ENCODE measurements at regions not wholly inside any gene's neighbourhood (a gene's known extent, or its start where the extent isn't known, plus 50 kb on each side); places are given as distances from the start of the nearest gene placed in this dataset.

DNA sequence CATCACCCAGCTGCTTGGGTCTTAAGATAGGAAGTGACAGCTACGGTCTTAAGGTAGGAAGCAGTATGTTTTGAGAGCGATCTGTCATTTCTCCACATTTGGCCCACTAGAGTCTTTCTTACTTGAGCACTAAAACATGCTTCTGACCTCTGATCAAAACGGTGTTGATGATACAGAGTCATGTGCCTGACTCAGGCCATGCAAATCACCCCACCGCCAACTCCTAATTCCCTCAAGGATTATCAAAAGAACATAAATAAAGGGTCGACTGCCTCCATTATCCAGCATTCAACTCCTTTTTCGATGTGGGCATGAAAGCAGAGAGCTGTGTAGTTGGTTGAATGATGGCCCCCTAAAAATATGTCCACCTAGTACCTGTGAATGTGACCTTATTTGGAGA is 201.7 kb upstream of the PROK2 start:
- no peak overlapping the region for H2BK5ac ChIP-seq (ENCODE audit: low read depth, low read length)
- H3K79me2 ChIP-seq (ENCODE audit: control insufficient read depth in 1 of 2, insufficient read depth in 2 of 2, low read length in 2 of 2), result no peaks in the 10 kb centered on the region
- no peak overlapping the region for H3K4me2 ChIP-seq (ENCODE audit: insufficient read depth in 1 of 2, low read depth in 2 of 2, low read length in 2 of 2)
- no peak overlapping the region for H3K4me3 ChIP-seq (ENCODE audit: extremely low read depth in 1 of 4, insufficient read depth in 2 of 4, low read depth in 3 of 4, low read length in 4 of 4)
- POLR2A ChIA-PET (ENCODE audit: partially characterized antibody), result no interaction called here
- no peak overlapping the region for H2AFZ ChIP-seq (ENCODE audit: low read length)
- H3K18ac ChIP-seq (ENCODE audit: extremely low read depth, low read length), result no peak overlapping the region
- no peak overlapping the region for H2BK12ac ChIP-seq (ENCODE audit: low read depth, low read length)
- no peak overlapping the region for H3K27ac ChIP-seq (ENCODE audit: low read depth, low read length)
- H3K79me1 ChIP-seq (ENCODE audit: low read depth, low read length), result no peaks in the 10 kb centered on the region
- no peak overlapping the region for H2BK20ac ChIP-seq (ENCODE audit: low read length)
- H4K91ac ChIP-seq (replicated peaks; ENCODE audit: insufficient read length, low read length), result no peak overlapping the region
- no peak for FAIRE-seq
- no peak overlapping the region for H2BK120ac ChIP-seq (replicated peaks; ENCODE audit: low read depth, low read length)
- no peak overlapping the region for H3K9ac ChIP-seq (replicated peaks in 1 of 4; ENCODE audit: extremely low read depth in 1 of 4, low read depth in 3 of 4, low read length in 3 of 4)
- no peak for DNase-seq (ENCODE audit: low read depth in 1 of 2, low spot score in 2 of 2)
- no peak overlapping the region for H2AK5ac ChIP-seq (ENCODE audit: low read depth, low read length)
- no peak overlapping the region for H4K5ac ChIP-seq (ENCODE audit: insufficient read length, low read depth, low read length)
- no peaks in the 10 kb centered on the region for H3K36me3 ChIP-seq (ENCODE audit: control insufficient read depth in 2 of 4, insufficient read depth in 4 of 4, low read length in 3 of 4)
- H3K4me1 ChIP-seq (replicated peaks in 1 of 4; ENCODE audit: control insufficient read depth in 3 of 4, insufficient read depth in 4 of 4, low read length in 3 of 4), result no peaks in the 10 kb centered on the region
- H4K8ac ChIP-seq (ENCODE audit: extremely low read depth, insufficient read depth, low read length), result no peak overlapping the region
- H3K4ac ChIP-seq (replicated peaks; ENCODE audit: insufficient read length, low read depth, low read length), result no peak overlapping the region
- no peaks in the 10 kb centered on the region for H4K20me1 ChIP-seq (replicated peaks in 1 of 2; ENCODE audit: control insufficient read depth in 1 of 2, insufficient read depth in 2 of 2, low read length in 2 of 2)
- CTCF ChIA-PET (ENCODE audit: partially characterized antibody), result interaction anchor here (0.6 to 2.5 kb wide), 13 partner anchors 9 to 820 kb away, joined by 3 to 9 read pairs (median 4); no protein-coding TSS in a partner anchor
- H3K27me3 ChIP-seq (replicated peaks in 1 of 4; ENCODE audit: control insufficient read depth in 3 of 4, extremely low read depth in 1 of 4, insufficient read depth in 3 of 4, low read length in 3 of 4), result no peaks in the 10 kb centered on the region
- no peak overlapping the region for H2BK15ac ChIP-seq (ENCODE audit: low read length)
- H3K9me3 ChIP-seq (ENCODE audit: insufficient read depth in 2 of 2, low read depth in 1 of 2, low read length in 1 of 2), result 0 out of 4 replicates have a peak, but pooled peaks cover 0 to 2% of the 10 kb centered on the region in 2 experiments
- WGBS, 2 experiments (ENCODE audit: extremely low coverage in 1 of 2, insufficient coverage in 1 of 2, insufficient read length in 1 of 2, insufficient replicate concordance in 2 of 2, low coverage in 1 of 2, low lambda C conversion rate in 2 of 2, missing lambda C conversion rate in 1 of 2), result 85% methylated on average over 6 of the region's 6 CpGs; no CpG with 5 or more reads in 1 of the 2 experiments
- TF ChIP-seq NRF1 (IDR thresholded peaks at IDR 0.05; ENCODE audit: low read depth, low read length), result no peak
- no peak for TF ChIP-seq POLR2AphosphoS5 (IDR thresholded peaks at IDR 0.05; ENCODE audit: low read depth, low read length)
- TF ChIP-seq JUND (IDR thresholded peaks at IDR 0.05; ENCODE audit: low read length), result no peak
- TF ChIP-seq YY1 (IDR thresholded peaks at IDR 0.05; ENCODE audit: low read depth, low read length), result no peak
- no peak overlapping the region for H3K23ac ChIP-seq (ENCODE audit: insufficient read length)
- no peak overlapping the region for H3K56ac ChIP-seq (replicated peaks; ENCODE audit: insufficient read length, low read depth, low read length)
- H3K23me2 ChIP-seq (ENCODE audit: low read depth, low read length), result no peaks in the 10 kb centered on the region
- no peak overlapping the region for H3K14ac ChIP-seq (ENCODE audit: insufficient read length)

All from H1 (cell line).